GM12872 (cell line): ENCODE measurements at regions not wholly inside any gene's neighbourhood (a gene's known extent, or its start where the extent isn't known, plus 50 kb on each side); places are given as distances from the start of the nearest gene placed in this dataset.

ENCODE experiments used
- TF ChIP-seq, protein P1 (sequence below): IDR thresholded peaks from 3 replicates; pipeline ENCODE4 v1.5.1; 2011; ENCODE audit warnings: low read depth, mild to moderate bottlenecking, low read length, moderate library complexity; ENCODE audit not compliant: insufficient read depth

DNA sequence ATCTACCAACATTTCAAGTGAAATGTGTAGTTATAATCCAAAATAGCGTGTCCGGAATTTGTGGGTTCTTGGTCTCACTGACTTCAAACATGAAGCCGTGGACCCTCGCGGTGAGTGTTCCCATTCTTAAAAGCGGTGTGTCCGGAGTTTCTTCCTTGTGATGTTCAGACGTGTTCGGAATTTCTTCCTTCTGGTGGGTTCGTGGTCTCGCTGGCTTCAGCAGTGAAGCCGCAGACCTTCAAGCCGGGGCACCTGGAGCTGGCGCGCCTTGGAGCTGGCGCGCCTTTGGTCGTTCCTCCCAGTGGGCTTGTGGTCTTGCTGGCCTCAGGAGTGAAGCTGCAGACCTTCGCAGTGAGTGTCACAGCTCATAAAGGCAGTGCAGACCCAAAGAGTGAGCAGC, 291.5 kb upstream of the EYS start:
- TF ChIP-seq, protein P1, sequence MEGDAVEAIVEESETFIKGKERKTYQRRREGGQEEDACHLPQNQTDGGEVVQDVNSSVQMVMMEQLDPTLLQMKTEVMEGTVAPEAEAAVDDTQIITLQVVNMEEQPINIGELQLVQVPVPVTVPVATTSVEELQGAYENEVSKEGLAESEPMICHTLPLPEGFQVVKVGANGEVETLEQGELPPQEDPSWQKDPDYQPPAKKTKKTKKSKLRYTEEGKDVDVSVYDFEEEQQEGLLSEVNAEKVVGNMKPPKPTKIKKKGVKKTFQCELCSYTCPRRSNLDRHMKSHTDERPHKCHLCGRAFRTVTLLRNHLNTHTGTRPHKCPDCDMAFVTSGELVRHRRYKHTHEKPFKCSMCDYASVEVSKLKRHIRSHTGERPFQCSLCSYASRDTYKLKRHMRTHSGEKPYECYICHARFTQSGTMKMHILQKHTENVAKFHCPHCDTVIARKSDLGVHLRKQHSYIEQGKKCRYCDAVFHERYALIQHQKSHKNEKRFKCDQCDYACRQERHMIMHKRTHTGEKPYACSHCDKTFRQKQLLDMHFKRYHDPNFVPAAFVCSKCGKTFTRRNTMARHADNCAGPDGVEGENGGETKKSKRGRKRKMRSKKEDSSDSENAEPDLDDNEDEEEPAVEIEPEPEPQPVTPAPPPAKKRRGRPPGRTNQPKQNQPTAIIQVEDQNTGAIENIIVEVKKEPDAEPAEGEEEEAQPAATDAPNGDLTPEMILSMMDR = no peak

DNA sequence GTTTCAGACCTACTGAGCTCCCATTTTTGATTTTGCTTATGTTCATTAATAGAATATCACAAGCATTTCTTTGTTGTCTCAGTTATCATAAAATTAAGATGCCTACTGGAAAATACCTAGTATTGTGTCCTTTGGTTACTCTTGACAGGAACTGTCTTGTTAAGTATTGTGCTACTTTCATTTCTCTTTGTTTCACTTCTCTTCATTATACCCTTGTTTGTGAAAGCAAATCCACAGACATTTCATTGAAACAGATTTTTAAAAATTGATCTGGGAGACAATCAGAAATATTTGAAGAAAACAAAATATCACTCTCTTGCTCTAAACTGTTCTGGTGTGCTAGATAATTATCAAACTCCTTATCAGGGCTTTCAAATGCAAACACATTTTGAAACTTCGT, 290.5 kb upstream of the EYS start:
- TF ChIP-seq, protein P1 = no peak

- TF ChIP-seq, protein P1 = no peak
These were observed 289.1 kb upstream of the EYS start for GRCh38 chr6:65996096-65996495.

- TF ChIP-seq, protein P1 = no peak
These were observed 282.6 kb upstream of the EYS start for GRCh38 chr6:65989676-65990075.

DNA sequence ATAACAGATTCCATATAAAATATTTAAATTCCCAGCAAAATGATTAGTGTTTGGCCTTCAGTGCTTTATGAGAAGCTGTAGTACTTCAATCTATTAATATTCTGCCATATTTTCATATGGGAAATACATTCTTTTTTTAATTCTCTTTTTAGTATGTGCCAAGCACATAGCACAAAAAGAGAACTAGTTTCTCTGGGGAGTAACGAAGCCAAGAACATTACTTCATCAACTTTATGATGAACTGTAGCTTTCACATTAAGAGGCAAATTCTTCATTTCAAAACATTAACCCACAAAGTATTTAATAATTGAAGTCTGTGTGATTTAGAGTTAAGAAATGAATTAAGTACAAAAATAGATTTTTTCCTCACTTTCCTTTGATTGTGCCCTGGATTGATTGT, 281.0 kb upstream of the EYS start:
- TF ChIP-seq, protein P1 = no peak

- TF ChIP-seq, protein P1 = no peak
These were observed 277.1 kb upstream of the EYS start for GRCh38 chr6:65984089-65984488.

DNA sequence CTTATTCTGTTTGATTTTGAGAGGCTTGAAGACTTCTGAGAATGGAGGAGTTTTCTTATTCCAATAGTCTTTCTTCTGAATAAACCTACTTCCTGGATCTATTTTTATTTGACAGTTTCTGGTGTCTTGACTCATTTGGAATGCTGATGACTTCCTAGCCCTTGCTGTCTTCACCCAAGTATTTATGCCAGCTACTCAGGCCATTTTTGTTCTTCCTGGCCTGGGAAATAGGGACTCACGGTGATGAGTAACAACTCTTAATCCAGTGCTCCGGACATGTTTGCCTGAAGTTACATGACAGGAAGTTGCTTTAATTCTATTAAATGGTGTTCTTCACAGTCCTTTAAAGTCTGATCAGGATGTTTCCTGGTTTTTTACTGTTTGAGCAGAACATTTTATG, 272.1 kb upstream of the EYS start:
- TF ChIP-seq, protein P1 = no peak

DNA sequence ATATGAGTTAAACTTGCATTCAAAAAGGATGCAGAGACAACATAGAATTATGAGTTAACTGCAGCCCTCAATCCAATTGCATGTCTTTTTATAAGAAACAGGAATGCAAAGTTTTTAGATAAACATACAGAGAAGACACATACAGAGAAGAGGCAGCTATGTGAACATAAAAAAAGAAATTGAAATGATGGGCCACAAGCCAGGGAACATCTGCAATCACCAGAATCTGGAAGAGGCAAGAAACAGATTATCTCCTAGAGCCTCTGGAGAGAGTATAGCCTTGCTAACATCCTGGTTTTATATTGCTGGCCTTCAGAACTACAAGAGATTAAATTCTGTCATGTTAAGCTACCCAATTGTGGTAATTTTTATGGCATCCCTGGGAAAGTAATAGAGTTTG, 257.2 kb upstream of the EYS start:
- TF ChIP-seq, protein P1 = no peak
